ENCODE measurements at regions not wholly inside any gene's neighbourhood (a gene's known extent, or its start where the extent isn't known, plus 50 kb on each side); places are given as distances from the start of the nearest gene placed in this dataset.

- TF ChIP-seq CTCF (IDR thresholded peaks at IDR 0.05) (no peak), POLR2A (IDR thresholded peaks at IDR 0.05) (no peak)
Measured at GRCh38 chr4:54941994-54942552, 183.3 kb downstream of the KDR start.

Measured in suprapubic skin (tissue), 3 donors.